Fibroblast of lung (primary cell): ENCODE measurements at regions not wholly inside any gene's neighbourhood (a gene's known extent, or its start where the extent isn't known, plus 50 kb on each side); places are given as distances from the start of the nearest gene placed in this dataset.

Source experiments
- DNase-seq, 2 donors: peaks; one replicate each; pipeline versions ENCODE4 v3.0.0 to v3.0.0-alpha.2; 2010; ENCODE audit warnings: low read depth in 2 of 2
- H2AFZ ChIP-seq: 2 replicates; pipeline ENCODE4 v1.5.1; 2012; ENCODE audit warnings: low read length, control low read depth, inconsistent platforms
- H3K27ac ChIP-seq: 2 replicates; pipeline ENCODE4 v1.5.1; 2011; ENCODE audit warnings: low read length, control low read depth; ENCODE audit not compliant: insufficient read depth
- H3K27me3 ChIP-seq: 2 replicates; pipeline ENCODE4 v1.5.1; 2011; ENCODE audit warnings: mild to moderate bottlenecking, low read length; ENCODE audit not compliant: control insufficient read depth, insufficient read depth
- H3K36me3 ChIP-seq: 2 replicates; pipeline ENCODE4 v1.5.1; 2011; ENCODE audit warnings: low read length; ENCODE audit not compliant: control insufficient read depth, insufficient read depth
- H3K4me1 ChIP-seq: 2 replicates; pipeline ENCODE4 v1.5.1; 2011; ENCODE audit warnings: low read length; ENCODE audit not compliant: control insufficient read depth, insufficient read depth; ENCODE audit errors: extremely low read depth
- H3K4me2 ChIP-seq: 2 replicates; pipeline ENCODE4 v1.5.1; 2011; ENCODE audit warnings: low read length, control low read depth; ENCODE audit not compliant: insufficient read depth; ENCODE audit errors: extremely low read depth
- H3K4me3 ChIP-seq, 4 experiments: fragments of 200-600 bp in 1 of 4; sonication (generic) in 1 of 4; replicated peaks in 1 of 4; 2 replicates each; pipeline ENCODE4 v1.5.1; 2011 to 2016; ENCODE audit warnings: low read length in 4 of 4, low read depth in 3 of 4, mild to moderate bottlenecking in 3 of 4, control low read depth in 2 of 4, inconsistent platforms in 1 of 4, mixed read lengths in 1 of 4; ENCODE audit not compliant: insufficient read depth in 1 of 4; ENCODE audit errors: control extremely low read depth in 1 of 4
- H3K79me2 ChIP-seq: 2 replicates; pipeline ENCODE4 v1.5.1; 2012; ENCODE audit warnings: mild to moderate bottlenecking, low read length, inconsistent platforms; ENCODE audit not compliant: control insufficient read depth, insufficient read depth
- H3K9ac ChIP-seq: 2 replicates; pipeline ENCODE4 v1.5.1; 2011; ENCODE audit warnings: mild to moderate bottlenecking, low read length, control low read depth; ENCODE audit not compliant: insufficient read depth
- H3K9me3 ChIP-seq: 2 replicates; pipeline ENCODE4 v1.5.1; 2012; ENCODE audit warnings: low read depth, low read length; ENCODE audit not compliant: control insufficient read depth, insufficient read depth
- H4K20me1 ChIP-seq: 2 replicates; pipeline ENCODE4 v1.5.1; 2011; ENCODE audit warnings: low read length; ENCODE audit not compliant: control insufficient read depth, insufficient read depth; ENCODE audit errors: extremely low read depth
- EZH2 ChIP-seq: IDR thresholded peaks from 2 replicates; pipeline ENCODE4 v1.5.1; 2012; ENCODE audit warnings: low read length, control low read depth, mild to moderate bottlenecking; ENCODE audit errors: missing control alignments
- TF ChIP-seq, protein P1 (sequence below), 2 donors: IDR thresholded peaks in 1 of 2; conservative IDR thresholded peaks in 1 of 2; 1 replicate in 1 of 2; 2 replicates in 1 of 2; pipeline ENCODE4 v1.5.1; 2011 to 2012; ENCODE audit warnings: low read length in 2 of 2, control low read depth in 1 of 2, inconsistent platforms in 1 of 2, low read depth in 1 of 2, mild to moderate bottlenecking in 1 of 2

DNA sequence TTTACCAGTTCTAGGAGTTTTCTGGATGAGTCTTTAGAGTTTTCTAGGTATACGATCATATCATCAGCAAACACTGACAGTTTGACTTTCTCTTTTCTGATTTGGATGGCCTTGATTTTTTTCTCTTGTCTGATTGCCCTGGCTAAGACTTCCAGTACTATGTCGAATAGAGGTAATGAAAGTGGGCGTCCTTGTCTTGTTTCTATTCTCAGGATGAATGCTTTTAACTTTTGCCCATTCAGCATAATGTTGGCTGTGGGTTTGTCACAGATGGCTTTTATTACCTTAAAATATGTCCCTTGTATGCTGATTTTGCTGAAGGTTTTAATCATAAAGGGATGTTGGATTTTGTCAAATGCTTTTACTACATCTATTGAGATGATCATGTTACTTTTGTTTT, 223.2 kb upstream of the COBL start:
- TF ChIP-seq, protein P1, sequence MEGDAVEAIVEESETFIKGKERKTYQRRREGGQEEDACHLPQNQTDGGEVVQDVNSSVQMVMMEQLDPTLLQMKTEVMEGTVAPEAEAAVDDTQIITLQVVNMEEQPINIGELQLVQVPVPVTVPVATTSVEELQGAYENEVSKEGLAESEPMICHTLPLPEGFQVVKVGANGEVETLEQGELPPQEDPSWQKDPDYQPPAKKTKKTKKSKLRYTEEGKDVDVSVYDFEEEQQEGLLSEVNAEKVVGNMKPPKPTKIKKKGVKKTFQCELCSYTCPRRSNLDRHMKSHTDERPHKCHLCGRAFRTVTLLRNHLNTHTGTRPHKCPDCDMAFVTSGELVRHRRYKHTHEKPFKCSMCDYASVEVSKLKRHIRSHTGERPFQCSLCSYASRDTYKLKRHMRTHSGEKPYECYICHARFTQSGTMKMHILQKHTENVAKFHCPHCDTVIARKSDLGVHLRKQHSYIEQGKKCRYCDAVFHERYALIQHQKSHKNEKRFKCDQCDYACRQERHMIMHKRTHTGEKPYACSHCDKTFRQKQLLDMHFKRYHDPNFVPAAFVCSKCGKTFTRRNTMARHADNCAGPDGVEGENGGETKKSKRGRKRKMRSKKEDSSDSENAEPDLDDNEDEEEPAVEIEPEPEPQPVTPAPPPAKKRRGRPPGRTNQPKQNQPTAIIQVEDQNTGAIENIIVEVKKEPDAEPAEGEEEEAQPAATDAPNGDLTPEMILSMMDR (conservative IDR thresholded peaks at IDR 0.05 in 1 of 2, IDR thresholded peaks at IDR 0.05 in 1 of 2; ENCODE audit: low read depth in 1 of 2, low read length in 2 of 2), result no peak
- no peak for TF ChIP-seq EZH2
- Histone ChIP-seq H3K4me2 (no peak overlapping the region), H4K20me1 (no peaks in the 10 kb centered on the region), H2AFZ (no peak overlapping the region), H3K4me1 (no peaks in the 10 kb centered on the region), H3K79me2 (no peaks in the 10 kb centered on the region), H3K4me3 (no peak overlapping the region), H3K9me3 (no peaks in the 10 kb centered on the region), H3K9ac (no peak overlapping the region), H3K36me3 (no peaks in the 10 kb centered on the region), H3K27ac (no peak overlapping the region), H3K27me3 (no peaks in the 10 kb centered on the region)
- no peak for DNase-seq

DNA sequence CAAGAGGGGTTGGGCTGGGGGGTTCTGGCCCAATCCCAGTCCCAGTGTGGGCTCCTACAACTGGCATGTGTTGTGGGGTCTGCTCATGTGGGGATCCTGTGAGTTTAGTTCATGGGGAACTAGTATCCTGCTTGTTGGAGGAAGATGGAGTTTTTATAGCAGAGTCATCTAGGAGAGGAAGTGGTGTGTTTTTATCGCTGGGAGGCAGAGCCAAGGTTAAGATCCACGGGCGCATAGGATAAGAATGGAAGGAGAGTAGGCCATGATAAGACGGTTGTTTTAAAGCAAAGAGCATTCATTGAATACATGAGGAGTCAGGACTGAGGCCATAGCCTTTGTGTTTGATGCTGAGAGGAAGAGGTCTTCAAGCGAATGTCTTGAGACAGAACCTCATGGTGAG, 211.6 kb upstream of the COBL start:
- Histone ChIP-seq H3K4me2 (no peak overlapping the region), H2AFZ (no peak overlapping the region), H3K79me2 (no peaks in the 10 kb centered on the region), H3K9ac (no peak overlapping the region), H3K4me1 (no peaks in the 10 kb centered on the region), H4K20me1 (no peaks in the 10 kb centered on the region), H3K27ac (no peak overlapping the region), H3K36me3 (no peaks in the 10 kb centered on the region), H3K9me3 (no peaks in the 10 kb centered on the region), H3K27me3 (no peaks in the 10 kb centered on the region), H3K4me3 (no peak overlapping the region)
- TF ChIP-seq EZH2, result no peak
- TF ChIP-seq, protein P1 (conservative IDR thresholded peaks at IDR 0.05 in 1 of 2, IDR thresholded peaks at IDR 0.05 in 1 of 2; ENCODE audit: low read depth in 1 of 2, low read length in 2 of 2), result no peak
- DNase-seq, result no peak

DNA sequence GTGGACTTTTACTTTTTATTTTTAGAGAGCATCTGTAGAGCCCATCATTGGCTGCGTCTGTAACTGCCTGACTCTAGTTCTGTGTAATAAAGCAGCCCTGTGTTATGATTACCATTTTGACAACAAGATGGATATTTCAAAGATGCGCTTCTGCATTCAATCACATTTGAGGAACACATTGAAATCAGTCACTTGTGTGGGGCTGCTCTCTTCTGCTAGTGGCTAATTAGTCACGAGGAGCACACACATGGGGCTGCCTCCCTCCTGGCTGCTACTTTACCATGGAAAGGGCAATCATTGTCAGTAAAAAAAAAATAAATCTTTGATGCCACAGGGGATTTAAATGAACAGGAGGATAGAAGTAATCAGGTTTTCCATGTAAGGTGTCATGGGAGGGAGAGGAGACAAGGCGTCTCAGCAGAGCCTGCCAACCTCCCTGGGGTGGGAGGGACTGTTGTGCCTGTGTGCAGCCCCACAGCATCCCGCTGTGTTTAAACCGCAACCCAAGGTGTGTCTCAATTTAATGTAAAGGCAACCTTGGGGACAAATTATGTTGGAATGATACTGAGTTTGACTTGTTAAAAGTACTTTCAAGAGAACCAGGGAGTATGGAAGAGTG, 205.2 kb upstream of the COBL start:
- Histone ChIP-seq H2AFZ (no peak overlapping the region), H3K4me1 (no peaks in the 10 kb centered on the region), H3K9me3 (no peaks in the 10 kb centered on the region), H3K27me3 (no peaks in the 10 kb centered on the region), H4K20me1 (no peaks in the 10 kb centered on the region), H3K4me2 (no peak overlapping the region), H3K36me3 (no peaks in the 10 kb centered on the region), H3K9ac (no peak overlapping the region), H3K4me3 (no peak overlapping the region), H3K79me2 (no peaks in the 10 kb centered on the region), H3K27ac (no peak overlapping the region)
- TF ChIP-seq, protein P1 (conservative IDR thresholded peaks at IDR 0.05 in 1 of 2, IDR thresholded peaks at IDR 0.05 in 1 of 2; ENCODE audit: low read depth in 1 of 2, low read length in 2 of 2), result no peak
- no peak for TF ChIP-seq EZH2
- no peak for DNase-seq
